ENCODE measurements at regions not wholly inside any gene's neighbourhood (a gene's known extent, or its start where the extent isn't known, plus 50 kb on each side); places are given as distances from the start of the nearest gene placed in this dataset.

- TF ChIP-seq POLR2A (IDR thresholded peaks at IDR 0.05; ENCODE audit: low read length) (no peak), GATA1 (IDR thresholded peaks at IDR 0.05; ENCODE audit: low read depth, low read length) (no peak)
These were observed 74.2 kb downstream of the GLI2 start for GRCh38 chr2:120809609-120810440.

All from erythroblast (primary cell).